ENCODE measurements at regions not wholly inside any gene's neighbourhood (a gene's known extent, or its start where the extent isn't known, plus 50 kb on each side); places are given as distances from the start of the nearest gene placed in this dataset.

- Histone ChIP-seq H3K9me3 (ENCODE audit: control insufficient read depth, insufficient read depth, low read depth, low read length) (no peaks in the 10 kb centered on the region), H3K27ac (ENCODE audit: insufficient read depth, low read length) (no peak overlapping the region), H3K4me1 (ENCODE audit: control insufficient read depth, extremely low read depth, insufficient read depth, low read length) (no peaks in the 10 kb centered on the region), H3K36me3 (ENCODE audit: control insufficient read depth, insufficient read depth, low read length) (no peaks in the 10 kb centered on the region), H3K27me3 (ENCODE audit: control insufficient read depth, insufficient read depth, low read length) (peaks cover 5% of the 10 kb centered on the region), H2AFZ (ENCODE audit: low read length) (no peak overlapping the region), H3K4me2 (ENCODE audit: extremely low read depth, insufficient read depth, low read length) (no peak overlapping the region), H3K79me2 (ENCODE audit: control insufficient read depth, insufficient read depth, low read length) (no peaks in the 10 kb centered on the region), H4K20me1 (ENCODE audit: control insufficient read depth, extremely low read depth, insufficient read depth, low read length) (no peaks in the 10 kb centered on the region), H3K4me3 (replicated peaks in 1 of 4; ENCODE audit: control extremely low read depth in 1 of 4, insufficient read depth in 1 of 4, low read depth in 3 of 4, low read length in 4 of 4) (no peak overlapping the region), H3K9ac (ENCODE audit: insufficient read depth, low read length) (no peak overlapping the region)
- DNase-seq (ENCODE audit: low read depth in 2 of 2) = no peak
- TF ChIP-seq EZH2 (IDR thresholded peaks at IDR 0.05; ENCODE audit: low read length, missing control alignments) (no peak), CTCF (conservative IDR thresholded peaks at IDR 0.05 in 1 of 2, IDR thresholded peaks at IDR 0.05 in 1 of 2; ENCODE audit: low read depth in 1 of 2, low read length in 2 of 2) (no peak)
These were observed 132.5 kb upstream of the NFIA start for GRCh38 chr1:60949826-60950197.

- Histone ChIP-seq H3K9me3 (ENCODE audit: control insufficient read depth, insufficient read depth, low read depth, low read length) (no peaks in the 10 kb centered on the region), H3K4me2 (ENCODE audit: extremely low read depth, insufficient read depth, low read length) (no peak overlapping the region), H3K9ac (ENCODE audit: insufficient read depth, low read length) (no peak overlapping the region), H3K27ac (ENCODE audit: insufficient read depth, low read length) (no peak overlapping the region), H3K79me2 (ENCODE audit: control insufficient read depth, insufficient read depth, low read length) (no peaks in the 10 kb centered on the region), H3K27me3 (ENCODE audit: control insufficient read depth, insufficient read depth, low read length) (peaks cover 5% of the 10 kb centered on the region), H3K4me3 (replicated peaks in 1 of 4; ENCODE audit: control extremely low read depth in 1 of 4, insufficient read depth in 1 of 4, low read depth in 3 of 4, low read length in 4 of 4) (no peak overlapping the region), H4K20me1 (ENCODE audit: control insufficient read depth, extremely low read depth, insufficient read depth, low read length) (no peaks in the 10 kb centered on the region), H3K36me3 (ENCODE audit: control insufficient read depth, insufficient read depth, low read length) (no peaks in the 10 kb centered on the region), H3K4me1 (ENCODE audit: control insufficient read depth, extremely low read depth, insufficient read depth, low read length) (no peaks in the 10 kb centered on the region), H2AFZ (ENCODE audit: low read length) (no peak overlapping the region)
- TF ChIP-seq CTCF (conservative IDR thresholded peaks at IDR 0.05 in 1 of 2, IDR thresholded peaks at IDR 0.05 in 1 of 2; ENCODE audit: low read depth in 1 of 2, low read length in 2 of 2) = no peak
- no peak for TF ChIP-seq EZH2 (IDR thresholded peaks at IDR 0.05; ENCODE audit: low read length, missing control alignments)
- DNase-seq (ENCODE audit: low read depth in 2 of 2) = no peak
These were observed 133.1 kb upstream of the NFIA start for GRCh38 chr1:60949154-60949825.

- no peak overlapping the region for H3K27ac ChIP-seq (ENCODE audit: insufficient read depth, low read length)
- no peaks in the 10 kb centered on the region for H3K9me3 ChIP-seq (ENCODE audit: control insufficient read depth, insufficient read depth, low read depth, low read length)
- no peaks in the 10 kb centered on the region for H3K4me1 ChIP-seq (ENCODE audit: control insufficient read depth, extremely low read depth, insufficient read depth, low read length)
- no peak overlapping the region for H2AFZ ChIP-seq (ENCODE audit: low read length)
- DNase-seq (ENCODE audit: low read depth in 2 of 2) = no peak
- H3K4me3 ChIP-seq (replicated peaks in 1 of 4; ENCODE audit: control extremely low read depth in 1 of 4, insufficient read depth in 1 of 4, low read depth in 3 of 4, low read length in 4 of 4) = no peak overlapping the region
- no peak overlapping the region for H3K9ac ChIP-seq (ENCODE audit: insufficient read depth, low read length)
- TF ChIP-seq EZH2 (IDR thresholded peaks at IDR 0.05; ENCODE audit: low read length, missing control alignments) (no peak), CTCF (conservative IDR thresholded peaks at IDR 0.05 in 1 of 2, IDR thresholded peaks at IDR 0.05 in 1 of 2; ENCODE audit: low read depth in 1 of 2, low read length in 2 of 2) (no peak)
- no peaks in the 10 kb centered on the region for H3K36me3 ChIP-seq (ENCODE audit: control insufficient read depth, insufficient read depth, low read length)
- no peaks in the 10 kb centered on the region for H3K79me2 ChIP-seq (ENCODE audit: control insufficient read depth, insufficient read depth, low read length)
- H3K4me2 ChIP-seq (ENCODE audit: extremely low read depth, insufficient read depth, low read length) = no peak overlapping the region
- peaks cover 5% of the 10 kb centered on the region for H3K27me3 ChIP-seq (ENCODE audit: control insufficient read depth, insufficient read depth, low read length)
- H4K20me1 ChIP-seq (ENCODE audit: control insufficient read depth, extremely low read depth, insufficient read depth, low read length) = no peaks in the 10 kb centered on the region
These were observed 133.9 kb upstream of the NFIA start for GRCh38 chr1:60948486-60948885.

Measured in fibroblast of lung (primary cell).